Activated CD4-positive, alpha-beta T cell treated with anti-CD3 and anti-CD28 coated beads, Interleukin-10, Interleukin-2, amounts not matched to agents 100 ng/mL and 50 ng/mL, durations not matched to agents 16 hours and 8 hours (primary cell): ENCODE measurements at regions not wholly inside any gene's neighbourhood (a gene's known extent, or its start where the extent isn't known, plus 50 kb on each side); places are given as distances from the start of the nearest gene placed in this dataset.
"Not testable (repeated sequence)": the region's sequence is repeated elsewhere in the genome, so short reads cannot be mapped to it uniquely, and the experiment has no call there.

Experiments
- DNase-seq: peaks from one replicate; pipeline ENCODE4 v3.0.0-alpha.2; 2020

- no peak for DNase-seq
Measured at GRCh38 chr1:4121834-4122512, 221.9 kb upstream of the C1orf174 start.

GRCh38 chr1:4122513-4123160, 222.6 kb upstream of the C1orf174 start:
- DNase-seq, result no peak

GRCh38 chr1:4124631-4125145, 224.6 kb upstream of the C1orf174 start:
- DNase-seq, result no peak

GRCh38 chr1:4126251-4126650, 226.2 kb upstream of the C1orf174 start:
- no peak for DNase-seq

- no peak for DNase-seq
Measured at GRCh38 chr1:4126731-4127591, 226.9 kb upstream of the C1orf174 start.

GRCh38 chr1:4127592-4128140, 227.6 kb upstream of the C1orf174 start:
- DNase-seq, result no peak

- DNase-seq, result no peak
Measured at GRCh38 chr1:4128616-4129015, 228.5 kb upstream of the C1orf174 start.

GRCh38 chr1:4129693-4130092, 229.6 kb upstream of the C1orf174 start:
- DNase-seq, result no peak

GRCh38 chr1:4130096-4130495, 230.0 kb upstream of the C1orf174 start:
- no peak for DNase-seq

- DNase-seq, result no peak
Measured at GRCh38 chr1:4131734-4132133, 231.7 kb upstream of the C1orf174 start.

- no peak for DNase-seq
Measured at GRCh38 chr1:4132352-4133296, 232.6 kb upstream of the C1orf174 start.

- DNase-seq, result no peak
Measured at GRCh38 chr1:4133297-4133938, 233.3 kb upstream of the C1orf174 start.

GRCh38 chr1:4133939-4134321, 233.9 kb upstream of the C1orf174 start:
- DNase-seq, result no peak

GRCh38 chr1:4135853-4136252, 235.8 kb upstream of the C1orf174 start:
- DNase-seq, result not testable (repeated sequence)

- no peak for DNase-seq
Measured at GRCh38 chr1:4137621-4138415, 237.7 kb upstream of the C1orf174 start.

GRCh38 chr1:4139646-4140045, 239.6 kb upstream of the C1orf174 start:
- DNase-seq, result no peak

GRCh38 chr1:4140241-4140640, 240.2 kb upstream of the C1orf174 start:
- no peak for DNase-seq

- DNase-seq, result no peak
Measured at GRCh38 chr1:4140821-4141220, 240.7 kb upstream of the C1orf174 start.

GRCh38 chr1:4144349-4144971, 244.4 kb upstream of the C1orf174 start:
- no peak for DNase-seq

- no peak for DNase-seq
Measured at GRCh38 chr1:4146101-4146500, 246.0 kb upstream of the C1orf174 start.
